Caco-2 (cell line): ENCODE measurements at regions not wholly inside any gene's neighbourhood (a gene's known extent, or its start where the extent isn't known, plus 50 kb on each side); places are given as distances from the start of the nearest gene placed in this dataset.

ENCODE experiments used
- BruUV-seq: library from RNA; stranded (reverse); fragments of 400-500 nt; replicated peaks from 2 replicates; lab custom pipeline; 2021; lab: Mats Ljungman, UMichigan
- CTCF ChIA-PET: fragments of 300-600 bp; sonication (Branson Sonifier 250); formaldehyde crosslinking; loops from one replicate; lab custom pipeline; 2022; ENCODE audit warnings: antibody characterized with exemption; lab: Charles Lee
- POLR2A ChIA-PET: fragments of 300-600 bp; sonication (Branson Sonifier 250); formaldehyde crosslinking; loops from one replicate; lab custom pipeline; 2022; ENCODE audit warnings: antibody characterized with exemption; lab: Charles Lee
- DNase-seq, 2 experiments: peaks; one replicate each; pipeline versions ENCODE4 v3.0.0 to v3.0.0-alpha.2; 2020 to 2022
- H3K27me3 ChIP-seq: replicated peaks from 2 replicates; pipeline ENCODE4 v1.6.0; 2011; ENCODE audit warnings: low read length; ENCODE audit not compliant: control insufficient read depth, insufficient read depth
- H3K36me3 ChIP-seq: 2 replicates; pipeline ENCODE4 v1.5.1; 2011; ENCODE audit warnings: low read length; ENCODE audit not compliant: control insufficient read depth, insufficient read depth
- H3K4me1 ChIP-seq: fragments of 250-450 bp; sonication (Bioruptor Pico); 2 replicates; pipeline ENCODE4 v1.5.1; 2020; ENCODE audit warnings: mild to moderate bottlenecking
- H3K4me3 ChIP-seq: 2 replicates; pipeline ENCODE4 v1.5.1; 2011; ENCODE audit warnings: low read depth, mild to moderate bottlenecking, control low read depth, low read length
- H3K9me3 ChIP-seq: fragments of 250-450 bp; sonication (Bioruptor Pico); 2 replicates; pipeline ENCODE4 v1.5.1; 2020; ENCODE audit warnings: mild to moderate bottlenecking, moderate library complexity
- H3K27ac Mint-ChIP-seq: one replicate; pipeline ENCODE4 v1.8.0; 2022; ENCODE audit warnings: mixed read lengths; ENCODE audit not compliant: unreplicated experiment
- H3K27me3 Mint-ChIP-seq: one replicate; pipeline ENCODE4 v1.8.0; 2022; ENCODE audit warnings: mixed read lengths; ENCODE audit not compliant: insufficient read depth, unreplicated experiment
- H3K36me3 Mint-ChIP-seq: one replicate; pipeline ENCODE4 v1.8.0; 2022; ENCODE audit warnings: mild to moderate bottlenecking, mixed read lengths; ENCODE audit not compliant: insufficient read depth, unreplicated experiment
- H3K4me1 Mint-ChIP-seq: one replicate; pipeline ENCODE4 v1.8.0; 2022; ENCODE audit warnings: low read depth, mixed read lengths; ENCODE audit not compliant: unreplicated experiment
- H3K4me3 Mint-ChIP-seq: one replicate; pipeline ENCODE4 v1.8.0; 2022; ENCODE audit warnings: mild to moderate bottlenecking, moderate library complexity, mixed read lengths; ENCODE audit not compliant: unreplicated experiment
- H3K9me3 Mint-ChIP-seq: one replicate; pipeline ENCODE4 v1.8.0; 2022; ENCODE audit warnings: mixed read lengths; ENCODE audit not compliant: unreplicated experiment
- intact Hi-C: fragments of 100-400 bp; cut with micrococcal nuclease; formaldehyde crosslinking; loops from one replicate; pipeline ENCODE4 v1.10.0; 2022; ENCODE audit not compliant: unreplicated experiment
- TF ChIP-seq, protein P1 (sequence below), 2 experiments: fragments of 200-600 bp in 1 of 2; IDR thresholded peaks; 1 replicate in 1 of 2; 2 replicates in 1 of 2; pipeline versions ENCODE4 v1.5.1 to v1.8.0; 2011 to 2022; ENCODE audit warnings: antibody characterized with exemption in 1 of 2, control low read depth in 1 of 2, inconsistent platforms in 1 of 2, low read depth in 1 of 2, low read length in 1 of 2, mild to moderate bottlenecking in 1 of 2, moderate library complexity in 1 of 2; ENCODE audit not compliant: insufficient read depth in 1 of 2, severe bottlenecking in 1 of 2, unreplicated experiment in 1 of 2

DNA sequence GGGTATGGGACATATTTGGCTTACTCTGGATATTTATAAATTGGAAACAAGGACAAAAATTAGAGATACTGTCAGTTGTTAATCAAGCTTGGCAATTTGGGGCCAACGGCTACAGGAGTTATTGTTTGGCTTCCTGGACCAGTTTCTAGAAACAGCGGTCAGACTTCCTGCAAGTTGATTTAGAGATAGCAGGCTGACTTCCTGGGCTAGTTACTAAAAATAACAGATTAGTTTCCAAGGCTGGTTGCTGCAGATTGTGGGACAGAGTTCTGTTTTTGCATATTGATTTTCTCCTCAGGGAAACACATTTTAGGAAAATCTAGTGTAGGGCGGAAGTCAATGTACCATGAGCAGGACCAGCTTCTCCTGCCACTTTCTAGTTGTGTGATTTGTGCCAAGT is 144.0 kb upstream of the TMPO start:
- peaks cover 2% of the 10 kb centered on the region for H3K27me3 Mint-ChIP-seq
- TF ChIP-seq, protein P1, sequence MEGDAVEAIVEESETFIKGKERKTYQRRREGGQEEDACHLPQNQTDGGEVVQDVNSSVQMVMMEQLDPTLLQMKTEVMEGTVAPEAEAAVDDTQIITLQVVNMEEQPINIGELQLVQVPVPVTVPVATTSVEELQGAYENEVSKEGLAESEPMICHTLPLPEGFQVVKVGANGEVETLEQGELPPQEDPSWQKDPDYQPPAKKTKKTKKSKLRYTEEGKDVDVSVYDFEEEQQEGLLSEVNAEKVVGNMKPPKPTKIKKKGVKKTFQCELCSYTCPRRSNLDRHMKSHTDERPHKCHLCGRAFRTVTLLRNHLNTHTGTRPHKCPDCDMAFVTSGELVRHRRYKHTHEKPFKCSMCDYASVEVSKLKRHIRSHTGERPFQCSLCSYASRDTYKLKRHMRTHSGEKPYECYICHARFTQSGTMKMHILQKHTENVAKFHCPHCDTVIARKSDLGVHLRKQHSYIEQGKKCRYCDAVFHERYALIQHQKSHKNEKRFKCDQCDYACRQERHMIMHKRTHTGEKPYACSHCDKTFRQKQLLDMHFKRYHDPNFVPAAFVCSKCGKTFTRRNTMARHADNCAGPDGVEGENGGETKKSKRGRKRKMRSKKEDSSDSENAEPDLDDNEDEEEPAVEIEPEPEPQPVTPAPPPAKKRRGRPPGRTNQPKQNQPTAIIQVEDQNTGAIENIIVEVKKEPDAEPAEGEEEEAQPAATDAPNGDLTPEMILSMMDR (IDR thresholded peaks at IDR 0.05; ENCODE audit: insufficient read depth in 1 of 2, low read depth in 1 of 2, low read length in 1 of 2, severe bottlenecking in 1 of 2, unreplicated experiment in 1 of 2) = no peak
- Histone ChIP-seq H3K36me3 (no peaks in the 10 kb centered on the region), H3K4me1 (no peaks in the 10 kb centered on the region), H3K27me3 (no peaks in the 10 kb centered on the region), H3K4me3 (no peak overlapping the region), H3K9me3 (no peaks in the 10 kb centered on the region)
- H3K36me3 Mint-ChIP-seq = no peaks in the 10 kb centered on the region
- H3K4me3 Mint-ChIP-seq = no peak overlapping the region
- peaks cover 7% of the 10 kb centered on the region for H3K4me1 Mint-ChIP-seq
- no peak overlapping the region for H3K27ac Mint-ChIP-seq
- intact Hi-C loops = loop anchor here (5.0 to 10.0 kb wide), 6 partner anchors 79 to 1797 kb away; no protein-coding TSS in a partner anchor
- no peak for DNase-seq
- ChIA-PET POLR2A (no interaction called here), CTCF (no interaction called here)
- no peaks in the 10 kb centered on the region for H3K9me3 Mint-ChIP-seq
- no TSS peak for BruUV-seq

DNA sequence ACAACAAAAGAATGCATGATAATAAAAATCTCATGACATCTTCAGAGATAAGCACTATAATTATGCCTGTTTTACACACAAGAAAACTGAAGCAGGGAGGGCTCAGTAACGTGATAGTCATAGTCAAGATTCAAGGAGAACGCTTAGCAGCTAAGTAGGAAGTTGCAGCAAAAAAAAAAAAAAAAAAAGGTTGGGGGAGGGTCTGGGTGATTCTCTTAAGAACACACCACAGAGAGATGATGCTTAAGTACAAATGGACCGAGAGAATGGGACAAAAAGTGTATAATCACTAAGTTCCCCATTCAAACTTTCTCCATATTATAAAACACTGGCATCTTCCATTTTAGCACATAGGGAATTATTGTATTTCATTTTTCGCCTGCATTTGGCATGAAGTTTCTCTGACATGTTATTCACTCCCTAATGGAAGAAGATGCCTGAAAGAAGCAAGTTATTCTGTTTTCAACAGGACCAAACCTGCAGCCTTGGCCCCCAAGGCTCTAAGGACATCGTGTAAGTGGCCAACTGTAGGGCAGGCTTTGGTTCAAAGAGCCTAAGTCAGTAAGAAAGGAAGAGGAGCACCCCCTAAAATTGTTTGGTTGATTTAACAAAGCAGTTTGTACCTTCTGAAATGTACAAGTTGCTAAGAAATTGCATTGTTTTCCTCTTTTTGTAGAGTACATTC is 142.9 kb upstream of the TMPO start:
- DNase-seq = no peak
- POLR2A ChIA-PET = interaction anchor here (0.6 kb wide), 1 partner anchor 478 kb away, joined by 7 read pairs; no protein-coding TSS in a partner anchor
- peaks cover 2% of the 10 kb centered on the region for H3K27me3 Mint-ChIP-seq

DNA sequence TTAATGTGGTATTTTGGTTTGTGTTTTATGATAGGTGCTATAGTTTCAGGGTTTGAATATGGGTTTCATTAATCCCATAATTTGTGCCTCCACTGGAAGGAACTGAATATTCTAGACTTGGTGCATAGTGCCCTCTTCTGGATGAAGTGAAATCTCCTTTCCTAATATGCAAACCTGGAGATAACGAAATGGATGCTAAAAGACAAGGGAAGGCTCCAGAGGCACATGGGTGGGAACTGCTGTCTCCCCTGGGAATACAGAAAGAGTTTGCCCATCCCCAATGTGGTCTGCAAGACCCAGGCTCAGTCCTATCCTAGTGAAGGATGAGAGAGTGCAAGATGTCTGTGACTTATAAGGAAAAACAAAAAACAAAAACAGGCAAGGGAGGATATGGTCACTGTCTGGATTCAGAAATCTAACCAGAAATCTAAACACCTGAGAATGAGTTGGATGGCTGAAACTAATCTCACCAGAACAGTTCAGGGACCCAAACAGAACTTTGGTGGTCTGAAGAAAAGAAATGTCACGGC is 142.3 kb upstream of the TMPO start:
- CTCF ChIA-PET = no interaction called here
- H3K9me3 ChIP-seq = no peaks in the 10 kb centered on the region

More for the DNA sequence above, 142.9 kb upstream of the TMPO start:
- no peaks in the 10 kb centered on the region for H3K36me3 ChIP-seq
- H3K4me3 Mint-ChIP-seq = no peak overlapping the region
- CTCF ChIA-PET = interaction anchor here (0.7 kb wide), 1 partner anchor 77 kb away, joined by 4 read pairs; no protein-coding TSS in a partner anchor
- H3K4me3 ChIP-seq = no peak overlapping the region
- intact Hi-C loops = loop anchor here (1.0 to 10.0 kb wide), 9 partner anchors 25 to 1798 kb away; no protein-coding TSS in a partner anchor
- H3K36me3 Mint-ChIP-seq = no peaks in the 10 kb centered on the region
- H3K27me3 ChIP-seq = no peaks in the 10 kb centered on the region
- no peaks in the 10 kb centered on the region for H3K9me3 ChIP-seq
- H3K9me3 Mint-ChIP-seq = no peaks in the 10 kb centered on the region
- BruUV-seq = no TSS peak
- H3K27ac Mint-ChIP-seq = no peak overlapping the region
- peaks cover 7% of the 10 kb centered on the region for H3K4me1 Mint-ChIP-seq
- no peaks in the 10 kb centered on the region for H3K4me1 ChIP-seq
- TF ChIP-seq, protein P1 (IDR thresholded peaks at IDR 0.05; ENCODE audit: insufficient read depth in 1 of 2, low read depth in 1 of 2, low read length in 1 of 2, severe bottlenecking in 1 of 2, unreplicated experiment in 1 of 2) = no peak

More for the DNA sequence above, 142.3 kb upstream of the TMPO start:
- Mint-ChIP-seq H3K27ac (no peak overlapping the region), H3K4me1 (peaks cover 7% of the 10 kb centered on the region), H3K4me3 (no peak overlapping the region), H3K9me3 (no peaks in the 10 kb centered on the region), H3K36me3 (no peaks in the 10 kb centered on the region), H3K27me3 (peaks cover 1% of the 10 kb centered on the region)
- TF ChIP-seq, protein P1 (IDR thresholded peaks at IDR 0.05; ENCODE audit: insufficient read depth in 1 of 2, low read depth in 1 of 2, low read length in 1 of 2, severe bottlenecking in 1 of 2, unreplicated experiment in 1 of 2) = peak; percentile 54 to 68
- Histone ChIP-seq H3K4me1 (no peaks in the 10 kb centered on the region), H3K36me3 (no peaks in the 10 kb centered on the region), H3K4me3 (no peak overlapping the region), H3K27me3 (no peaks in the 10 kb centered on the region)
- intact Hi-C loops = loop anchor here (1.0 to 10.0 kb wide), 9 partner anchors 24 to 1798 kb away; no protein-coding TSS in a partner anchor
- peak in 1 of 2 experiments; percentile 56 for DNase-seq
- no TSS peak for BruUV-seq
- POLR2A ChIA-PET = no interaction called here
